Liver (tissue), 3 donors: ENCODE measurements at regions not wholly inside any gene's neighbourhood (a gene's known extent, or its start where the extent isn't known, plus 50 kb on each side); places are given as distances from the start of the nearest gene placed in this dataset.

ENCODE experiments used
- ATF3 ChIP-seq: IDR thresholded peaks from 2 replicates; pipeline ENCODE4 v1.6.1; 2016; ENCODE audit warnings: antibody characterized with exemption
- EGR1 ChIP-seq, 2 donors: IDR thresholded peaks; 2 replicates each; pipeline ENCODE4 v1.6.1; 2016 to 2018; ENCODE audit warnings: antibody characterized with exemption in 2 of 2, low read depth in 2 of 2
- FOXA1 ChIP-seq: IDR thresholded peaks from 2 replicates; pipeline ENCODE4 v1.6.1; 2016; ENCODE audit warnings: antibody characterized with exemption
- GABPA ChIP-seq, 2 donors: IDR thresholded peaks in 1 of 2; conservative IDR thresholded peaks in 1 of 2; 2 replicates each; pipeline ENCODE4 v1.6.1; 2016; ENCODE audit warnings: antibody characterized with exemption in 2 of 2, mild to moderate bottlenecking in 1 of 2, moderate library complexity in 1 of 2
- JUND ChIP-seq, 2 donors: IDR thresholded peaks; 2 replicates each; pipeline ENCODE4 v1.6.1; 2016; ENCODE audit warnings: antibody characterized with exemption in 2 of 2
- NR2F2 ChIP-seq: IDR thresholded peaks from 2 replicates; pipeline ENCODE4 v1.6.1; 2016; ENCODE audit warnings: antibody characterized with exemption
- RAD21 ChIP-seq, 2 donors: IDR thresholded peaks; 2 replicates each; pipeline ENCODE4 v1.6.1; 2016; ENCODE audit warnings: antibody characterized with exemption in 2 of 2, mild to moderate bottlenecking in 2 of 2
- ZBTB33 ChIP-seq: IDR thresholded peaks from 2 replicates; pipeline ENCODE4 v1.6.1; 2016; ENCODE audit warnings: antibody characterized with exemption
- TF ChIP-seq, protein P1 (sequence below): fragments of 150-350 bp; IDR thresholded peaks from 2 replicates; pipeline ENCODE4 v1.5.1; 2017; ENCODE audit warnings: improper control_type of control experiment, low read depth, low read length; ENCODE audit not compliant: missing input control
- TF ChIP-seq, protein P2 (sequence below): IDR thresholded peaks from 2 replicates; pipeline ENCODE4 v1.6.1; 2016; ENCODE audit warnings: antibody characterized with exemption
- TF ChIP-seq, protein P3 (sequence below): IDR thresholded peaks from 2 replicates; pipeline ENCODE4 v1.6.1; 2016; ENCODE audit warnings: antibody characterized with exemption, mild to moderate bottlenecking
- donor health status: healthy.
- donor health status: healthy.

GRCh38 chr6:170473301-170473717 is 79.8 kb downstream of the PSMB1 start:
- no peak for TF ChIP-seq FOXA1
- TF ChIP-seq, protein P1, sequence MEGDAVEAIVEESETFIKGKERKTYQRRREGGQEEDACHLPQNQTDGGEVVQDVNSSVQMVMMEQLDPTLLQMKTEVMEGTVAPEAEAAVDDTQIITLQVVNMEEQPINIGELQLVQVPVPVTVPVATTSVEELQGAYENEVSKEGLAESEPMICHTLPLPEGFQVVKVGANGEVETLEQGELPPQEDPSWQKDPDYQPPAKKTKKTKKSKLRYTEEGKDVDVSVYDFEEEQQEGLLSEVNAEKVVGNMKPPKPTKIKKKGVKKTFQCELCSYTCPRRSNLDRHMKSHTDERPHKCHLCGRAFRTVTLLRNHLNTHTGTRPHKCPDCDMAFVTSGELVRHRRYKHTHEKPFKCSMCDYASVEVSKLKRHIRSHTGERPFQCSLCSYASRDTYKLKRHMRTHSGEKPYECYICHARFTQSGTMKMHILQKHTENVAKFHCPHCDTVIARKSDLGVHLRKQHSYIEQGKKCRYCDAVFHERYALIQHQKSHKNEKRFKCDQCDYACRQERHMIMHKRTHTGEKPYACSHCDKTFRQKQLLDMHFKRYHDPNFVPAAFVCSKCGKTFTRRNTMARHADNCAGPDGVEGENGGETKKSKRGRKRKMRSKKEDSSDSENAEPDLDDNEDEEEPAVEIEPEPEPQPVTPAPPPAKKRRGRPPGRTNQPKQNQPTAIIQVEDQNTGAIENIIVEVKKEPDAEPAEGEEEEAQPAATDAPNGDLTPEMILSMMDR = no peak
- TF ChIP-seq, protein P2, sequence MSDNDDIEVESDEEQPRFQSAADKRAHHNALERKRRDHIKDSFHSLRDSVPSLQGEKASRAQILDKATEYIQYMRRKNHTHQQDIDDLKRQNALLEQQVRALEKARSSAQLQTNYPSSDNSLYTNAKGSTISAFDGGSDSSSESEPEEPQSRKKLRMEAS = no peak
- no peak for TF ChIP-seq RAD21 (IDR thresholded peaks at IDR 0.05)
- TF ChIP-seq, protein P3, sequence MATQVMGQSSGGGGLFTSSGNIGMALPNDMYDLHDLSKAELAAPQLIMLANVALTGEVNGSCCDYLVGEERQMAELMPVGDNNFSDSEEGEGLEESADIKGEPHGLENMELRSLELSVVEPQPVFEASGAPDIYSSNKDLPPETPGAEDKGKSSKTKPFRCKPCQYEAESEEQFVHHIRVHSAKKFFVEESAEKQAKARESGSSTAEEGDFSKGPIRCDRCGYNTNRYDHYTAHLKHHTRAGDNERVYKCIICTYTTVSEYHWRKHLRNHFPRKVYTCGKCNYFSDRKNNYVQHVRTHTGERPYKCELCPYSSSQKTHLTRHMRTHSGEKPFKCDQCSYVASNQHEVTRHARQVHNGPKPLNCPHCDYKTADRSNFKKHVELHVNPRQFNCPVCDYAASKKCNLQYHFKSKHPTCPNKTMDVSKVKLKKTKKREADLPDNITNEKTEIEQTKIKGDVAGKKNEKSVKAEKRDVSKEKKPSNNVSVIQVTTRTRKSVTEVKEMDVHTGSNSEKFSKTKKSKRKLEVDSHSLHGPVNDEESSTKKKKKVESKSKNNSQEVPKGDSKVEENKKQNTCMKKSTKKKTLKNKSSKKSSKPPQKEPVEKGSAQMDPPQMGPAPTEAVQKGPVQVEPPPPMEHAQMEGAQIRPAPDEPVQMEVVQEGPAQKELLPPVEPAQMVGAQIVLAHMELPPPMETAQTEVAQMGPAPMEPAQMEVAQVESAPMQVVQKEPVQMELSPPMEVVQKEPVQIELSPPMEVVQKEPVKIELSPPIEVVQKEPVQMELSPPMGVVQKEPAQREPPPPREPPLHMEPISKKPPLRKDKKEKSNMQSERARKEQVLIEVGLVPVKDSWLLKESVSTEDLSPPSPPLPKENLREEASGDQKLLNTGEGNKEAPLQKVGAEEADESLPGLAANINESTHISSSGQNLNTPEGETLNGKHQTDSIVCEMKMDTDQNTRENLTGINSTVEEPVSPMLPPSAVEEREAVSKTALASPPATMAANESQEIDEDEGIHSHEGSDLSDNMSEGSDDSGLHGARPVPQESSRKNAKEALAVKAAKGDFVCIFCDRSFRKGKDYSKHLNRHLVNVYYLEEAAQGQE = no peak
- TF ChIP-seq JUND (IDR thresholded peaks at IDR 0.05) = no peak
- no peak for TF ChIP-seq ATF3
- TF ChIP-seq NR2F2 = no peak
- no peak for TF ChIP-seq GABPA (IDR thresholded peaks at IDR 0.05 in 1 of 2, conservative IDR thresholded peaks at IDR 0.05 in 1 of 2)
- TF ChIP-seq ZBTB33 = no peak
- no peak for TF ChIP-seq EGR1 (IDR thresholded peaks at IDR 0.05; ENCODE audit: low read depth in 2 of 2)
